ENCODE measurements at regions not wholly inside any gene's neighbourhood (a gene's known extent, or its start where the extent isn't known, plus 50 kb on each side); places are given as distances from the start of the nearest gene placed in this dataset.

DNA sequence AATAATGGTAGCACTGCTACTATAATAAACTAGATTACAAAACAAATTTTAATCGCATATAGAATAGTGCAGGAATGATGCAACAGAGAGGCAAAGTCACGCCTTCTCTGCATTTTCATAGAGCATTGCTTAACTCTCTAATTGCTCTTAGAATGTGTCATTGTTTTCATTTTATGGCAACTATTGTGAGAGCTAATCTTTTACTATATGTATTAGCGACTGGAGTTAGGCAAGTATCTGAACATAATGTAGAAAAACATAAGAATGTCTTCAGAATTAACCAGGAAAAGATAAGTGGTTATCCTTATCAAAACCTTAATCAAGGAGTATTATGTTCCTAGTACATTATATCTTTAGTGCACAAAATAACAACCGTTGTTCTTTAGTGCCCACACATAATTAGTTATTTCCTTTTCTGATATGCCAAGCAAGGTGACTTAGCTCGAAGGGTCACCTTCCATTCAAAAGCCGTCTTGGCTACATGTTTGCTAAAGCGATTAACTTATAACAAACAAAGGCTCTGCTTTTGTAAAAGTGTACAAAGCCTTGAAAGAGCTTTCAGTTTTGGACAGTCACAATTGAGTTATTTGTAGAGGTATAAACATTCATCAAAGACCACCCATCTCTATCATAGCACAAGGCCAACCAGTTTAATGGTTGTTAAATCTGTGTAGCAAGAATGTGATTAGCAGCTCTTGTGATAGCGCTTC is 1328.9 kb downstream of the ROBO2 start:
- Mint-ChIP-seq H3K4me1 (ENCODE audit: low read depth, unreplicated experiment) (no peaks in the 10 kb centered on the region), H3K4me3 (ENCODE audit: unreplicated experiment) (no peak overlapping the region), H3K36me3 (ENCODE audit: unreplicated experiment) (no peaks in the 10 kb centered on the region), H3K9me3 (ENCODE audit: unreplicated experiment) (no peaks in the 10 kb centered on the region), H3K27me3 (ENCODE audit: unreplicated experiment) (no peaks in the 10 kb centered on the region), H3K27ac (ENCODE audit: unreplicated experiment) (no peak overlapping the region)
- TF ChIP-seq, protein P1, sequence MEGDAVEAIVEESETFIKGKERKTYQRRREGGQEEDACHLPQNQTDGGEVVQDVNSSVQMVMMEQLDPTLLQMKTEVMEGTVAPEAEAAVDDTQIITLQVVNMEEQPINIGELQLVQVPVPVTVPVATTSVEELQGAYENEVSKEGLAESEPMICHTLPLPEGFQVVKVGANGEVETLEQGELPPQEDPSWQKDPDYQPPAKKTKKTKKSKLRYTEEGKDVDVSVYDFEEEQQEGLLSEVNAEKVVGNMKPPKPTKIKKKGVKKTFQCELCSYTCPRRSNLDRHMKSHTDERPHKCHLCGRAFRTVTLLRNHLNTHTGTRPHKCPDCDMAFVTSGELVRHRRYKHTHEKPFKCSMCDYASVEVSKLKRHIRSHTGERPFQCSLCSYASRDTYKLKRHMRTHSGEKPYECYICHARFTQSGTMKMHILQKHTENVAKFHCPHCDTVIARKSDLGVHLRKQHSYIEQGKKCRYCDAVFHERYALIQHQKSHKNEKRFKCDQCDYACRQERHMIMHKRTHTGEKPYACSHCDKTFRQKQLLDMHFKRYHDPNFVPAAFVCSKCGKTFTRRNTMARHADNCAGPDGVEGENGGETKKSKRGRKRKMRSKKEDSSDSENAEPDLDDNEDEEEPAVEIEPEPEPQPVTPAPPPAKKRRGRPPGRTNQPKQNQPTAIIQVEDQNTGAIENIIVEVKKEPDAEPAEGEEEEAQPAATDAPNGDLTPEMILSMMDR (IDR thresholded peaks at IDR 0.05; ENCODE audit: partially characterized antibody, unreplicated experiment): no peak
- DNase-seq: no peak

DNA sequence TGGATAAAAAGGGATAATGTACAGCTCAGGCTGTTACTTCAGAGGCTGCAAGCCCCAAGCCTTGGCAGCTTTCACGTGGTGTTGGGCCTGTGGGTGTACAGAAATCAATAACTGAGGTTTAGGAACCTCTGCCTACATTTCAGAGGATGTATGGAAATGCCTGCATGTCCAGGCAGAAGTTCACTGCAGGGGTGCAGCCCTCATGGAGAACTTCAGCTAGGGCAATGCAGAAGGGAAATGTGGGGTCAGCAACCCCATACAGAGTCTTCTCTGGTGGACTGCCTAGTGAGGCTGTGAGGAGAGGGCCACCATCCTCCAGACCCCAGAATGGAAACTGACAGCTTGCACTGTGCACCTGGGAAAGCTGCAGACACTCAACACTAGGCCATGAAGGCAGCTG is 1350.3 kb downstream of the ROBO2 start:
- Mint-ChIP-seq H3K27me3 (ENCODE audit: unreplicated experiment) (peaks cover 2% of the 10 kb centered on the region), H3K27ac (ENCODE audit: unreplicated experiment) (no peak overlapping the region), H3K9me3 (ENCODE audit: unreplicated experiment) (no peaks in the 10 kb centered on the region), H3K4me3 (ENCODE audit: unreplicated experiment) (no peak overlapping the region), H3K4me1 (ENCODE audit: low read depth, unreplicated experiment) (no peaks in the 10 kb centered on the region), H3K36me3 (ENCODE audit: unreplicated experiment) (peaks cover 23% of the 10 kb centered on the region)
- TF ChIP-seq, protein P1 (IDR thresholded peaks at IDR 0.05; ENCODE audit: partially characterized antibody, unreplicated experiment): no peak
- DNase-seq: no peak

DNA sequence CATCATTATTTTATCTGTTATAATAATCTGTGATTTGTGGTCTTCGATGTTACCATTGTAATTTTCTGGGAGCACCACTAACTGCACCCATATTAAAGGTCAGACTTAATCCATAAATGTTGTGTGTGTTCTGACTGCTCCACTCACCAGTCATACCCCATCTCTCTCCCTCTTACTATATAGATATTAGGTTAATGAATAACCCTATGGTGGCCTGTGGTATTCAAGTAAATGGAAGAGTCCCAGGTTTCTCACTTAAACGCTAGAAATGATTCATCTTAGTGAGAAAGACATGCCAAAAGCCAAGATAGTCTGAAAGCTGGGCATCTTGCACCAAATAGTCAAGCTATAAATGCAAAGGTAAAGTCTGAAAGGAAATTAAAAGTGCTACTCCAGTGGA is 1358.5 kb downstream of the ROBO2 start:
- H3K27me3 Mint-ChIP-seq (ENCODE audit: unreplicated experiment): no peaks in the 10 kb centered on the region
- no peaks in the 10 kb centered on the region for H3K36me3 Mint-ChIP-seq (ENCODE audit: unreplicated experiment)
- DNase-seq: no peak
- H3K4me3 Mint-ChIP-seq (ENCODE audit: unreplicated experiment): no peak overlapping the region
- no peaks in the 10 kb centered on the region for H3K4me1 Mint-ChIP-seq (ENCODE audit: low read depth, unreplicated experiment)
- no peaks in the 10 kb centered on the region for H3K9me3 Mint-ChIP-seq (ENCODE audit: unreplicated experiment)
- TF ChIP-seq, protein P1 (IDR thresholded peaks at IDR 0.05; ENCODE audit: partially characterized antibody, unreplicated experiment): no peak
- H3K27ac Mint-ChIP-seq (ENCODE audit: unreplicated experiment): no peak overlapping the region

GRCh38 chr3:78402720-78403119 is 1362.8 kb downstream of the ROBO2 start:
- TF ChIP-seq, protein P1 (IDR thresholded peaks at IDR 0.05; ENCODE audit: partially characterized antibody, unreplicated experiment): no peak
- H3K36me3 Mint-ChIP-seq (ENCODE audit: unreplicated experiment): no peaks in the 10 kb centered on the region
- H3K27me3 Mint-ChIP-seq (ENCODE audit: unreplicated experiment): no peaks in the 10 kb centered on the region
- H3K4me3 Mint-ChIP-seq (ENCODE audit: unreplicated experiment): no peak overlapping the region
- no peaks in the 10 kb centered on the region for H3K9me3 Mint-ChIP-seq (ENCODE audit: unreplicated experiment)
- no peak for DNase-seq
- H3K4me1 Mint-ChIP-seq (ENCODE audit: low read depth, unreplicated experiment): no peaks in the 10 kb centered on the region
- H3K27ac Mint-ChIP-seq (ENCODE audit: unreplicated experiment): no peak overlapping the region

DNA sequence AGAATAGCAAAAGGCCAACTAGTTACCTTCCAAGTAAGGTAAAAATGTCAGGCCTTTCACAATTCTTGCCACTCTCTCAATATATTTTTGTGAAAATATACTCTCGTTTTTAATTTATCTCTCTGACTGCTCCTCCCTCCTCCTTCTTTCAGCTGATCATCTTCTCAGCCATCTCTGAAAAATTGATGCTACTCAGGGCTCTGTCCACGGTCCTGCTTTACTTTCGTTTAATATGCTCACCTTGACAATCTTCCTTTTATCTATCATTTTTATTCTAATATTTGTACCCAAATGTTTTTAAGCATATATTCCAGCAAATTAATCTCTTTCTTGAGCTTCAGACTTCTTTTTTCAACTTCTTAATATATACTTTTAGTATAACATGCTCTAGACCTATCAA is 1362.1 kb downstream of the ROBO1 start:
- Mint-ChIP-seq H3K36me3 (ENCODE audit: unreplicated experiment) (no peaks in the 10 kb centered on the region), H3K27ac (ENCODE audit: unreplicated experiment) (no peak overlapping the region), H3K4me3 (ENCODE audit: unreplicated experiment) (no peak overlapping the region), H3K9me3 (ENCODE audit: unreplicated experiment) (no peaks in the 10 kb centered on the region), H3K27me3 (ENCODE audit: unreplicated experiment) (no peaks in the 10 kb centered on the region), H3K4me1 (ENCODE audit: low read depth, unreplicated experiment) (no peaks in the 10 kb centered on the region)
- TF ChIP-seq, protein P1 (IDR thresholded peaks at IDR 0.05; ENCODE audit: partially characterized antibody, unreplicated experiment): no peak
- DNase-seq: no peak
